ENCODE measurements at regions not wholly inside any gene's neighbourhood (a gene's known extent, or its start where the extent isn't known, plus 50 kb on each side); places are given as distances from the start of the nearest gene placed in this dataset.

GRCh38 chr12:127429551-127430285 lies 837.3 kb upstream of the TMEM132C start:
- Mint-ChIP-seq H3K27ac (no peak overlapping the region), H3K36me3 (no peaks in the 10 kb centered on the region), H3K4me3 (no peak overlapping the region), H3K27me3 (ENCODE audit: low read depth) (peaks cover 17% of the 10 kb centered on the region), H3K4me1 (no peaks in the 10 kb centered on the region), H3K9me3 (no peaks in the 10 kb centered on the region)
- TF ChIP-seq CTCF (IDR thresholded peaks at IDR 0.05; ENCODE audit: unreplicated experiment): no peak
- no peak for DNase-seq (ENCODE audit: low spot score in 2 of 2, unreplicated experiment in 2 of 2)

DNA sequence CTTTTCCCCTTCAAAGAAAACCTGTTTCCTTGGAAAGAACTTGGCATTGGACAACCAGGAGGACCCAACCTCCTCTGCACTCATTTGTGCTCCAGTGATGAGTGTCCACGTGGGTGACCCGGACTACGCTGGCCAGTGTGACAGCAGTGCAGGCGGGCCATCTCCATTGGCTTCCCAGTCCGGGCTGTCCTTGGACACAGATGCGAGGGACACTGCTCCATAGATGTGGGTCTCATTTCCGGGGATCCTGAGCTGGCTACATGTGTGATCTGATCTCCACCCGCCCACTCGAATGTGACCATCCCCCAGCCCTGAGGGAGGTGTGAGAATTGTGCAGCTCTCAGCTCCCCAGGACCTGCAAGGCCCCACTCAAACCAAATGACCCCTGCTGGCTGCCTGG lies 836.6 kb upstream of the TMEM132C start:
- no peak for DNase-seq (ENCODE audit: low spot score in 2 of 2, unreplicated experiment in 2 of 2)
- H3K9me3 Mint-ChIP-seq: no peaks in the 10 kb centered on the region

DNA sequence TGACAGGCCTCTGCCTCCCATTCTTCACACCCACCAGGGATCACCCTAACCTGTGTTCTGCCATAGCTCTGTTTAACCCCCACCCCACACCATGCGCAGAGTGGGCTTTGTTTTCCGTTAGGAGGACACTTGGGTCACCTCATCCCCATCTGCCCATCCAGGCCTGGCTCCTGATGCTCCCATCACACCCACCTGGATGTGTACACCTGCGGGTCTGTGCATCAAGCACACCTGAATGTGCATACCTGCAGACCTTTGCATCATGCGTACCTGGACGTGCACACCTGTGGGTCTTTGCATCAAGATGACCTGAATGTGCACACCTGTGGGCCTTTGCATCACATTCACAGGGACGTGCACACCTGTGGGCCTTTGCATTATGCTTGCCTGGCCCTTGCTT lies 835.8 kb upstream of the TMEM132C start:
- Mint-ChIP-seq H3K27ac (no peak overlapping the region), H3K4me3 (no peak overlapping the region), H3K4me1 (no peaks in the 10 kb centered on the region), H3K27me3 (ENCODE audit: low read depth) (peaks cover 20% of the 10 kb centered on the region), H3K36me3 (no peaks in the 10 kb centered on the region), H3K9me3 (no peaks in the 10 kb centered on the region)
- DNase-seq (ENCODE audit: low spot score in 2 of 2, unreplicated experiment in 2 of 2): no peak
- no peak for TF ChIP-seq CTCF (IDR thresholded peaks at IDR 0.05; ENCODE audit: unreplicated experiment)

More for the DNA sequence above, 836.6 kb upstream of the TMEM132C start:
- no peak overlapping the region for H3K27ac Mint-ChIP-seq
- TF ChIP-seq CTCF (IDR thresholded peaks at IDR 0.05; ENCODE audit: unreplicated experiment): no peak
- H3K4me1 Mint-ChIP-seq: no peaks in the 10 kb centered on the region
- peaks cover 17% of the 10 kb centered on the region for H3K27me3 Mint-ChIP-seq (ENCODE audit: low read depth)
- no peak overlapping the region for H3K4me3 Mint-ChIP-seq
- no peaks in the 10 kb centered on the region for H3K36me3 Mint-ChIP-seq

- no peak overlapping the region for H3K27ac Mint-ChIP-seq
- no peak overlapping the region for H3K4me3 Mint-ChIP-seq
- no peak for TF ChIP-seq CTCF (IDR thresholded peaks at IDR 0.05; ENCODE audit: unreplicated experiment)
- H3K4me1 Mint-ChIP-seq: no peaks in the 10 kb centered on the region
- H3K36me3 Mint-ChIP-seq: no peaks in the 10 kb centered on the region
- H3K27me3 Mint-ChIP-seq (ENCODE audit: low read depth): peaks cover 20% of the 10 kb centered on the region
- DNase-seq (ENCODE audit: low spot score in 2 of 2, unreplicated experiment in 2 of 2): no peak
- H3K9me3 Mint-ChIP-seq: no peaks in the 10 kb centered on the region
Observed at GRCh38 chr12:127431594-127431993, 835.4 kb upstream of the TMEM132C start.

DNA sequence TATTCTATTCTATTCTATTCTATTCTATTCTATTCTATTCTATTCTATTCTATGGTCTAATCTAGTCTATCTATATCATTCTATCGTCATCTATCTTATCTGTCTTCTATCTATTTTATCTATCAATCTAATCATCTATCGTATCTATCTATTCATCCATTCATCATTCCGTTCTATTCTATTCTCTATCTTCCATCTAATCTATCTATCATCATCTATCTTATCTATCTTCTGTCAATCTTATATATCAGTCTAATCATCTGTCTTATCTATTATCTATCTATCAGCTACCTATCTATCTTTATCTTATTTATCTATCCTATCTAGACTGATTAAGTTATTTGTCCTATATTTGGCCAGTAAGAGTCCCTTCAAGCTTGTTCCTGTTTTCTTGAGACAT lies 831.5 kb upstream of the TMEM132C start:
- no peak for TF ChIP-seq CTCF (IDR thresholded peaks at IDR 0.05; ENCODE audit: unreplicated experiment)
- DNase-seq (ENCODE audit: low spot score in 2 of 2, unreplicated experiment in 2 of 2): no peak
- H3K4me1 Mint-ChIP-seq: no peaks in the 10 kb centered on the region
- H3K27me3 Mint-ChIP-seq (ENCODE audit: low read depth): peaks cover 21% of the 10 kb centered on the region
- peaks cover 16% of the 10 kb centered on the region for H3K9me3 Mint-ChIP-seq
- H3K4me3 Mint-ChIP-seq: no peak overlapping the region
- no peaks in the 10 kb centered on the region for H3K36me3 Mint-ChIP-seq
- H3K27ac Mint-ChIP-seq: no peak overlapping the region

Measured in mesothelial cell of epicardium (in vitro differentiated cells).